Dedifferentiated amniotic fluid mesenchymal stem cell (primary cell): ENCODE measurements at regions not wholly inside any gene's neighbourhood (a gene's known extent, or its start where the extent isn't known, plus 50 kb on each side); places are given as distances from the start of the nearest gene placed in this dataset.

ENCODE experiments used
- DNase-seq: peaks from one replicate; pipeline ENCODE4 v3.0.0-alpha.2; 2016; ENCODE audit errors: extremely low spot score

DNA sequence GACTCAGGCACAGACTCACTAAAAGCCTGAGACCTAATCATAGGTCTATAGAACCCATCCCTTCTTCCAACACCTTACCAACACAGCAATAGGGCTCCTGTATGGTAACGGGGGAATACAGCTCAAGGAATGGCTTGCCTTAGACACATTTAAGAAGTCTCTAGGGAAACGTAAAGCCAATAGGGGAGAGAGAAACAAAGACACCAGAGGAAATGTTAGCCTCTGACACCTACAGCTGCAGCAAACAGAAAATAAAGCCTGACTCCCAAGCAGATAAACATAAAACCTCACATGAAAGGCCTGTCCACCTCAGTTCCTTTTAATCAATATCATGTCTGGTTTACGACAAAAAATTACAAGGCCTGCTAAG lies 51.1 kb upstream of the NCOA1 start:
- no peak for DNase-seq

DNA sequence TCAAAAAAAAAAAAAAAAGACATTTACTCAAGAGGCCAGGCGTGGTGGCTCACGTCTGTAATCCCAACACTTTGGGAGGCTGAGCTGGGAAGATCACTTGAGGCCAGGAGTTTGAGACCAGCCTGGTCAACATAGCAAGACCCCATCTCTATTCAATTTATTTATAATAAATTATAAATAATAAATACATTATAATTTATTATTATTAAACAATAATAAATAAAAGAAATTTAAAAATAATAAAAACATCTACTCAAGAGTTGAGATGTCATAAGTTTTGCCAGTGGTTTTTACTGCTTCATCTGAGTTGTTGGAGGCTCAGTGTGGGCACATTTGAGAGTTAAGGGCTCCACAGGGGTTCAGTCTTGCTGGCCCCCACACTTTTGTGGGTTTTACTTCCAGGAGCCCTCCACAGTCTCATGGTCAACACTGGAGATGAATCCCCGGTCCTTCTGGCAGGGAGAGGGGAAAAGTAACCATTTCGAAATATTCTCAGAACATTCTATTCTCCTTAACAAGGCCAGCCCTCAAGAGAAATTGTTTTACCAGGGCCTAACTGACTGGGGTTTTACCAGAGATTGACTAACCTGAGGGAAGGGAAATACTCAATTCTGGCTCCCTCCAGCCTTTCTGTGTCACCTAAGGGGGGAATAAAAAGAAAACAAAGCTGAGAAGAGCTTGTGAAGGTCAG lies 51.6 kb upstream of the NCOA1 start:
- DNase-seq = no peak

DNA sequence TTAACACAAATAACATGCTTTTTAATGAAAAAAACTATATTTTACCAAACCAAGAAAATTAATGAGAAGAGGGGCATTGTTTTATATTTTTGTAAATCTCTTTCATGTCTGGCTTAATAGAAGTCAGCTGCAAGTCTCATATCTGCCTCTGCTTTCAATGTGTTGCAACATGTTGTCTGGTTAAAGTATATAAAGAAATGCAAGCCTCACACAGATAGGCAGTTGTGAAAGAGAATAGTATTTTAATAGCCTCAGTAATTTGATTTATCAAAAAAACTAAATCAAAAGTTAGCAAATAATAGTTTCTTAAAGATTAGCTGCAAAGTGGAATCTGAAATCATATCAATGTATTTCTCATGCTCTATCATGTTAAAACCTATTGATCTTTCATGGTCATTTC lies 52.9 kb upstream of the NCOA1 start:
- DNase-seq = peak; percentile 79

DNA sequence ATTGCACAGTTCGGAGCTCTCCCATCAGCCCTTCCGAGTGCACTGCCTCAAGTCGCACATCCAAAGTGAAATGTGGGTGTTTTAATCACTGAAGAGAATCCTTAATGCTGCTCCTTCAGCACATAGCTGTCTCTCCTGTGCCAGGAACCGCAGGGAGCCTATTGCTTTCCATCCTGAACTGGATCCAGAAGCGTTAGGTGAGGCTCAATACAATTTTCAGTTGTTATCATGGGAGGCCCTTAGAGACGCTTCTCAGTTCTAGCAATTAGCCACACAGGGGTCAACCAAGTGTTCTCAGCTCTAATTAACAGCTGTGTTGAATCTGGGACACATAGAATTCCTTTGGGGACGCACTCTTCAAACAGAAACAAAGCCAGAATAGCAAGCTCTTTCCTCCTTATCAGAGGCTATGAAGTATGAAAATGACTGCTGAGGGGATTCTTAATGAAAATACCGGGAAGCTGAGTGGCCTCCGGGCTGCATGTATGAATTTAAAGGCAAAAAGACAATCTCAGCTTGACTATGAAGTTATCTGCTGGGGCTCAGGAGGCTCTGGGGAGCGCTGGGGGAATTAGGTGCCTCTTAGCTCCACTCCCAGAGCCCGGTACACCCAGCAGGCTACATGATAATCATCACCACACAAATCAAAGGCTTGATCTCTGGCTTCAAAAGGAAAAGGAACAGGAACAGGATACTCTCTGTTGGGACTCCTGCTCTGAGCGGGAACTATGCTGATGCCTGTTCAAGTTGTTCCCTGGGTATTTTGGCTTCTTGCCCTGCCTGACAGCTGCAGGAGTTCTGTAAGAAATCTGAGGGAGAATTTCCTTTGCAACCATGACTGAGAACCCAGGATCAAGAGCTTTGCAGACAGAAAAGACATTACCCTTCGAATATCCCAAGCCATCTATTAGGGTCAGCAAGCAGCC lies 55.4 kb upstream of the NCOA1 start:
- peak; percentile 57 for DNase-seq

DNA sequence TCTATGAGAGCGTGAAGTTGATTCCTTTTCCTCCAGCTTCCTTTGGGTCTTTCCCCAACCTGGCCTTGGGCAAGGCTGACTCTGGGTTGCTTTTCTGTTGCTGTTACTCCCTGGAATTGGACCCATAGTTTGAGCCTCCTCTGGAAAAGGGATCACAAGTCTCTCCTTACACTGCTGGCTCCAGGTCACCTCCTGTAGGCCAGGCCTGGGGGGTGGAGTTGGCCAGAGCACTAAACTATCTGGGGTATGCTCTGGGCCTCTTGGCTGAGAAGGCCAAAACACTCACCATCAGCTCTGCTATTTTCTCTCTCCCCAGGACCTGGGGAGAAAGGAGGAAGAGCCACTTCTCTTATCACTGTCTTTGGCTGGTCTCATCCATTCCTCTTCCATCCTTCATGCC lies 56.5 kb upstream of the NCOA1 start:
- no peak for DNase-seq

DNA sequence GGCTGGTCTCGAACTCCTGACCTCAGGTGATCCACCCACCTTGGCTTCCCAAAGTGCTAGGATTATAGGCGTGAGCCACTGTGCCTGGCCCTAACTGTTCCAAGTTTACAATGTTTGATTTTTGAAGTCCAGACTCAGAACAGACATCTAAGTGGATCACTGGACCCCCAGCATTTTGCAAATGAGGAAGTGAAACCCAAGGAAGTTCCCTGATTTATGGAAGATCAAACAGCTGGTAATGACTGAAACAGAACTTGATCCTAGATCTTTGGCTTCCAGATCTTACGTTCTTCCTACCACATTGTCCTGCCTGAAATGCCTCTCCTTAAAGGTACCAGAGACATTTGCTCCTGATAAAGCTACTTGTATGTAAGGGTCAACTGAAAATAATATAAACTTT lies 58.3 kb upstream of the NCOA1 start:
- DNase-seq = no peak

DNA sequence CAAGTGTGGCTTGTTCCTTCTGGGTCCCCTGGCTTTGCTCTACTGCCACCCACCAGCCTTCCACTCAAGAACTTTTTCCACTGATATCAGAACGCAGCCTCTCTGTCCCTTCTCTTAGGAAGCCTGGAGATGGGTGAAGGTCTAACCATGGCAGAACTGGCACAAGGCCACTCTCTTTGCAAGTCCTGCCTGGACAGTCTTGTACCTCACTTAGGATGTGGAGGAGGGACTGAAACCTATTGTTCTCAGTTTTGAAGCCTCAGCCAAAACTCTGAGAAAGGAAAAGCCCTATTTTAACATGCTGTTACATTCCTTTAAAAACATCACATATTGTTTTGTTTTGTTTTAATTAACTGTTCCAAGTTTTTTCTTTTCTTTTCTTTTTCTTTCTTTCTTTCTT lies 58.9 kb upstream of the NCOA1 start:
- DNase-seq = no peak

DNA sequence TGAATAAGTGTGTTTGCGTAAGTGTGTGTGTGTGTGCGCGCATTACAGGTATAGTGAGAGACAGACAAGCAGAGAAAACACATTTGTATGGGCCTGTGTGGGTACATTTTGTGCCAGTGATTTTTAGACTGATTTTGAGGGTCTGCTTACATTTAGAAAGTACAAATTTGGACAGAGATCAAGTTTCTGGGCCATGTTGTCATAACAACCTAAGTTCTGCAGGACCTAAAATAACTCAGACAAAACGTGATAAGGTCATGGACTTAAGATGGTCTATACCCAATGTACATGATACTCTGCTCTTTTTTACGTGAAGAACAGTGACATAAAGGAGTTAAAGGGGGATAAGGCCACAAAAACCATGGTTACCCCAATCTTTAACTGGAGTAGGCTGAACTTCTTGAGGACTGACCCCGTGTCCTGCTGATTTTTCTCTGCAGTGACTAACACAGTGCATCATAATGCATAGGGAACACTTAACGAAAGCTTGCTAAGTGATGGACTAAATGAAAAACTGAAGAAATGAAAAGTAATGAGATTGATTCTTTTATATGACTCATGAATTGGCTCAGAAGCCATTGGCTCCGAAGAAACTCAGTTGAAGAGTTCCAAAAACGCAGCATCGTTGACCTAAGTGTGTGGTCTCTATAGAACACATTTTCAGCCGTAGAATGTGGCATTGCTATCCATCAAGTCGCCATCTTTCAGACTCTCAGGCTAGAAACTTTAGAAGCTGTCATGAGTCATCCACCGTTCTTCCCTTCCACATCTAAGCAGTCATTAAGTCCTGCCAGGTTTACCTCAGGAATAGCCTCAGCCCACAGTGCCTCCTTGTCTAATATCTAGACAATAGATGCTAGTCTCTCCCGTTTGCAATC lies 61.6 kb upstream of the NCOA1 start:
- DNase-seq = no peak

DNA sequence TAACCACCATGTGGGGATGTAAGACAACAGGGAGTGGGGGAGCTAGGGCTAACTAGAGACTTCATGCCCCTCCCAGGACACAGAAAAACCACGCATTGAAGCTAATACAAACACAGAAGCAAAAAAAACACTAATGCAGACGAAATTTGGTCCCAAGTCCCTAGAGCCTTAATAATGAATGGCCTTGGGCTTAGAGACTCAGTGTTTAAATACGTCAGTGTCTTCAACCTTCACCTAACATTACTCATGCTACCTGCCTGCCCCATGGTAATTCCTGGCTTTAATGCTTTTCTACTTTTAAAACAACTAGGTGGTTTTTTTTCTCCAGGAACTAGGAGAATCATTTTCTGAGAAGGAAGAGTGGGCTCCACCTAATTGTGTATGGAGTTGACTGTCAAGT lies 64.1 kb upstream of the ITSN2 start:
- no peak for DNase-seq

DNA sequence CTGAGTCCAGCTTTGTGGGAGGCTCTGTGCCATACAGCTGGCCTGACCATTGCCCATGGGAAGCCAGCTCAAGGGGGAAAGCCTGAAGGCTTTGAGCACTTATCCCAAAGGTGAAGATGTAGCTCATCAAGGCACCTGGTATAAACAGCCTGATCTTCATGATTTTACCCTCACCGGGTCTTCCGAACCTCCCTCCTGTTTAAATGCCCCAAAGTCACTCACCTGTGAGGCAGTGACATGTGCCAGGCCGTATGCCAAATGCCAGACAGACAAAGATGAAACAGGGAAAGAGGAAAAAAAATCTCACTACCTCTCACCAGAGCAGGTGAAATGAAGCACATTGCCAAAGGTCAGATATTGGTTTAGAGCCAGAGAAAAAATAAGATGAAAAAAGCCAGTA lies 62.8 kb upstream of the ITSN2 start:
- no peak for DNase-seq

DNA sequence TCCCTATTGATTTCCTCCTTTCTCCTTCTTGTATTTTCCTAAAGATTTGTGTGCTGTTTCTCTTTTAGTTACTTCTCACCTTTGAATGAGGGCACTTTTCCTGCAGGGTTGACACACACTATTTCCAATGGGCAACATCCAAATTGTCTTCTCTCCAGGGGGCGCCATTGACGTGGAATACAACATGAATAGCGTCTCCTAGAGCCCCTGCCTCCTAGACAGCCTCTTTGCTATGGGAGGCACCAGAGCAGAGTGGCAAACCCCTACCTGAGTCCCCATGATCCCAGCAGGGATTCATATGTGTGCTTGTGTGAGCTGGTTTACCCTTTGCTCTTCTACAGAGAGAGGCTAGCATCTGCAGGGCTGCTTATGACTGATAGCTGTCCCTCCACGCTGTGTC lies 61.3 kb upstream of the ITSN2 start:
- peak; percentile 43 for DNase-seq

DNA sequence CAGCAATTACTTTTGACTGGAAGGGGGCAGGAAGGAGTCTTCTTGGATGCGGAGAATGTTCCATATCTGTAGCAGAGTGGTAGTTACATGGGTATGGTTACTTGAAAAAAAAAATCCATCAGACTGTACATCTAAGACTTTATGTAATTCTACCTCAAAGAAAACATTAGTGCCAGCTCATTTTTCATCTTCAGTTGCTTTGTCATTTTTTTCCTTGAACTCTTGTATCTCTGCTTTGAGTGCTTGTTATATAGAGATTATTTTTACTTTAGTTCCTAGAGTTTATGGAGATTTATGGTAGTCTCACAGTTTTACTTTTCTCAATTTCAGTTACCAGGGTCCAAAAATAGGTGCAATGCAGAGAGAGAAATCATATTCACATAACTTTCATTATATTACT lies 60.0 kb upstream of the ITSN2 start:
- DNase-seq = no peak

DNA sequence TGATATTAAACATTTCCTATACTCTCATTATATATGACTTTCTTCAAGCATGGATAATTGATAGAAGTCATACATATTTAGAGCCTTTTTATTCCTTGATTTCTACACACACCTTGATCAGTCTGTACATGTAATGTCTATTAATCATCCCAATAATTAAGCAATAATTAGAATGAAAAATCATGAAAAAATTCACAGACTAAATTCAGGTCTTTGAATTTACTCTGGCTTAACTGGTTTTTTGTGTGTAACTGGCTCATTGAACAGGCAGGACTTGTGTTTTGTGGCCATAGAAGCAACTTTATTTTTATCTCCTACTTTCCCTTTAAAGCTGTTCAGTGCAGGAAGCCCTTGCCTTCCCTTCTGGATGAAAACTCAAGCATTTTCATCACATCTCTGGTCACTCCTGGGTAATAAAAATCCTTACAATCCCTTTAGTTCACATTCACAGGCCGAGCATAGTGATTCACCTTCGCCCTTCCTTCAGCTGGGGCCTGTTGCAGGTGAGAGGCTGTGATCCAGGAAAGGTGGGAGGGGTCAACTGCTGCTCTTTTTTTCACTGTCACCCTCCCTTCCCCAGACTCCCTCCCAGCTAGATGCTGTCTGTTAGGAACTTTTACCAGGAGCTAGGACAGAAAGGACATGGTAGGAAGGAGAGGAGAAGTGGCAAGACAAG lies 58.0 kb upstream of the ITSN2 start:
- no peak for DNase-seq

DNA sequence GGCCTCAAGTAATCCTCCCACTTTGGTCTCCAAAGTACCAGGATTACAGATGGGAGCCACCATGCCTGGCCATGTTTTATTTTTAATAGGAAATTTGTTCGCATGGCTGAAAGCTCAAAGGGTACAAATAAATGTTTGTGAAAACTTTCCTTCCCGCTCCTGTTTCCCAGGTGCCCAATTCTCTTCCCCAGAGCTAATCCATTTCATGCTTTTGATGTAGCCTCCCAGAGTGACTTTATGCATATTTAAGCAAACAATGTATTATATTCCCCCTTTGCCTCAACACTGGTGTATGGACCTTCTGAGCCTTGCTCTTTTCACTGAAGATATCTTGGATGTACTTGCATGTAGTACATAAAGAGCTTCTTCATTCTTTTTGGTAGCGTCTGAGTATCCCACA lies 52.5 kb upstream of the ITSN2 start:
- no peak for DNase-seq

DNA sequence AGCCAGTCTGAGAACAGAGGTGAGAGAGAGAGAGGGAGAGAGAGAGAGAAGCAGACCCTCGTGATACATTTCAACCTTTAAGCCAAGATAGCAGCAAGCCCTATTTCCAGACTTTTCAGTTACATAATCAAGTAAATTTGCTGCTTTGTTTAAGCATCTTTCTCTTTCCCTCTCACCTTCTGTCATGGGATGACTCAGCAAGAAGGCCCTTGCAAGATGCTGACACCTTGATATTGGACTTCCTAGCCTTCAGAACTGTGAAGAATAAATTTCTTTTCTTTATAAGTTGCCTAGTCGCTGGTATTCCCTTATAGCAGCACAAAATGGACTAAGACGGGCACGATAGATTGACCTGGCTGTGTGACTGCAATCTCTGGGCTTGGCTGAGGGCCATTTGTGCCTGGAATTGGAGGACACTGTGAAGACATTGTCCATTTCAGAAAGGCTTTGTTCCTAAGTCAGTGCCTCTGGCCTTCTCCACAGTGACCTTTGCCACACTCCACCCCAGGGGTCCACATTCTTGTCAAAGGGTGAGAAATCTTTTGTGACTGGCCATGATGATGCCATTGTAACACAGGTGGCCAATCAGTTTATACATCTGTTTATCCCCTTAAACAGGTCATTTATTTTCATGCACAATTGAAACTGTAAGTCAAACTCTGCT lies 51.3 kb upstream of the ITSN2 start:
- DNase-seq = no peak

DNA sequence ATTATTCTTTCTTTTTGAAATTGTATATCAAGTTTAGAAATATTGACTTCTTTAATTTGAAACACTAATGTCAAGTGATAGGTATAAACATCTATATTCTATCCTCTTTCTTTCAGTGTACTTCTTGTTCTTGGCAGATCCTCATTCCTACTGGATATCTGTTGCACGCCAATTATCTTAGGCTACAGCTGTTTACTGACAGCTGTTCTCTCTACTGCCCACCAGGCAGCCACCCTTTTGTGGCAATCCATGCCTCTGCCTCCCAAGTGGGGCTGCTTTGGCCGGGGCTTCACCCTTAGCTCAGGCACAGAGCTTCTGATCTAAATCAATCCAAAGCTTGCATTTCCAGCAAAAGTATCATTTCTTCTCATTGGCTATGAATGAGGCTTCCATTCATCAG lies 50.6 kb upstream of the ITSN2 start:
- DNase-seq = no peak

DNA sequence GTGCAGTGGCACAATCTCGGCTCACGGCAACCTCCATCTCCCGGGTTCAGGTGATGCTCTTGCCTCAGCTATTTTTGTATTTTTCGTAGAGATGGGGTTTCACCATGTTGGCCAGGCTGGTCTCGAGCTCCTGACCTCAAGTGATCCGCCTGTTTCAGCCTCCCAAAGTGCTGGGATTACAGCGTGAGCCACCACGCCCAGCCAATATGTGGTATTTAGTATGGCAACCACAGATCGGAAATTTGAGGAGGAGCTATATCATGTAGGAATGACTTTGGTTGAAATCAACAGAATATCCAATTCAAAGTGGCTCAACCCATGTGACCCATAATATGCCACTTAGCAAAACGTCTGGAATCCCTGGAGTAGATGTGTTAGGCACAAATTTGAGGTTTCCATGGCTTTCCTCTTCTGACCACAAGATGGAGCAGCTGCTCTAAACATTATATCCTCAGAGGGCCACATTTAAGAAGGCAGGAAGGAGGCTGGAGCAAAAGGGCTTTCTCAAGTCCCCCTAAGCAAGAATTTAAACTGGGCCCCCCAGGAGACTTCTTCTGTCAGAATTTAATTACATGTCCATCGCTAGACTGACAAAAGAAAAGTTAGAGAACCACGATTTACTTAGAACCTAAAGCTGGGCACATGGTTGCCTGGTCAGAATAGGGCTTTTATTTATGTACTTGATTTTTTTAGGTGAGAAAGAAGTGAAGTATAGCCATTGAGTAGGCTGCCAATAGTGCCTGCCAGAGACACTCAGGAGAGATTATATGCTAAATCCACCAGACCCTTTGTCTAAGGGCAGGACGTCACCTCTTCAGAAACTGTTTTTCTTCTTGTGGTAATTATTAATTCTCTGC lies 49.6 kb upstream of the ITSN2 start:
- peak; percentile 77 for DNase-seq
